ENCODE measurements at regions not wholly inside any gene's neighbourhood (a gene's known extent, or its start where the extent isn't known, plus 50 kb on each side); places are given as distances from the start of the nearest gene placed in this dataset.

DNA sequence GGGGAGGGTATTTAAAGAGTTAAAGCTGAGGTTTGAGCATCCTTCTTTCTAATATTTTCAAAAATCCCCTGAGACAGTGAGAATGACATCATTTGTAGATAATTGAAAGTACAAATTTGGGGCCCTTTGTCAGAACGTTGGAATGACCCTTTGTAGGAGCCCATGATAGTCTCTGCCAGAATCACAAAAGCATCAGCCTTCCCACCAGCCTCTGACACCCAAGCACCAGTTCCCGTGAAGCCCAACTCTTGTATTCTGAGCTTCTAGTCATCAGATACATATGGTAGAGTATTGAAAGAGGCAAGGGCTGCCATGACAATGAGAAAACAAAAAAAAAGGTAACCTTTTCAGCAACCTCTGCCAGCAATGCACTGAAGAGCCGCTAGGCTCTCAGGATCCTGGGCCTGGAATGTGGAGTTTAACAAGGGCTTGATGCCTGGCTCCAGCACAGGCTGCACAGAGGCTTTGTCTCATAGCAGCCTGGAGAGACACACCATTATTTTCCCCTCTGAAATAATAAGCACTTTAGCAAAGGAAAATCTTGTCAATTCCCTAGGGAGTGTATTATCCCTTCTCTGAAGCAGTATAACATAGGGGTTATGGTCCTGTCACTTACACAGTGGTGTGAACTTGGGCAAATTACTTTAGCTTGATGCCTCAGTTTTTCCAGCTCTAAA is 114.4 kb downstream of the ZNF608 start:
- TF ChIP-seq, protein P1, sequence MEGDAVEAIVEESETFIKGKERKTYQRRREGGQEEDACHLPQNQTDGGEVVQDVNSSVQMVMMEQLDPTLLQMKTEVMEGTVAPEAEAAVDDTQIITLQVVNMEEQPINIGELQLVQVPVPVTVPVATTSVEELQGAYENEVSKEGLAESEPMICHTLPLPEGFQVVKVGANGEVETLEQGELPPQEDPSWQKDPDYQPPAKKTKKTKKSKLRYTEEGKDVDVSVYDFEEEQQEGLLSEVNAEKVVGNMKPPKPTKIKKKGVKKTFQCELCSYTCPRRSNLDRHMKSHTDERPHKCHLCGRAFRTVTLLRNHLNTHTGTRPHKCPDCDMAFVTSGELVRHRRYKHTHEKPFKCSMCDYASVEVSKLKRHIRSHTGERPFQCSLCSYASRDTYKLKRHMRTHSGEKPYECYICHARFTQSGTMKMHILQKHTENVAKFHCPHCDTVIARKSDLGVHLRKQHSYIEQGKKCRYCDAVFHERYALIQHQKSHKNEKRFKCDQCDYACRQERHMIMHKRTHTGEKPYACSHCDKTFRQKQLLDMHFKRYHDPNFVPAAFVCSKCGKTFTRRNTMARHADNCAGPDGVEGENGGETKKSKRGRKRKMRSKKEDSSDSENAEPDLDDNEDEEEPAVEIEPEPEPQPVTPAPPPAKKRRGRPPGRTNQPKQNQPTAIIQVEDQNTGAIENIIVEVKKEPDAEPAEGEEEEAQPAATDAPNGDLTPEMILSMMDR (IDR thresholded peaks at IDR 0.05; ENCODE audit: low read depth, low read length, missing control alignments), result no peak
- H3K4me3 ChIP-seq (ENCODE audit: low read depth, low read length), result no peak overlapping the region
- in situ Hi-C loops (cut with HindIII; ENCODE audit: low sequenced_read_pairs), result no loop called here
- DNase-seq (ENCODE audit: low read depth), result no peak

DNA sequence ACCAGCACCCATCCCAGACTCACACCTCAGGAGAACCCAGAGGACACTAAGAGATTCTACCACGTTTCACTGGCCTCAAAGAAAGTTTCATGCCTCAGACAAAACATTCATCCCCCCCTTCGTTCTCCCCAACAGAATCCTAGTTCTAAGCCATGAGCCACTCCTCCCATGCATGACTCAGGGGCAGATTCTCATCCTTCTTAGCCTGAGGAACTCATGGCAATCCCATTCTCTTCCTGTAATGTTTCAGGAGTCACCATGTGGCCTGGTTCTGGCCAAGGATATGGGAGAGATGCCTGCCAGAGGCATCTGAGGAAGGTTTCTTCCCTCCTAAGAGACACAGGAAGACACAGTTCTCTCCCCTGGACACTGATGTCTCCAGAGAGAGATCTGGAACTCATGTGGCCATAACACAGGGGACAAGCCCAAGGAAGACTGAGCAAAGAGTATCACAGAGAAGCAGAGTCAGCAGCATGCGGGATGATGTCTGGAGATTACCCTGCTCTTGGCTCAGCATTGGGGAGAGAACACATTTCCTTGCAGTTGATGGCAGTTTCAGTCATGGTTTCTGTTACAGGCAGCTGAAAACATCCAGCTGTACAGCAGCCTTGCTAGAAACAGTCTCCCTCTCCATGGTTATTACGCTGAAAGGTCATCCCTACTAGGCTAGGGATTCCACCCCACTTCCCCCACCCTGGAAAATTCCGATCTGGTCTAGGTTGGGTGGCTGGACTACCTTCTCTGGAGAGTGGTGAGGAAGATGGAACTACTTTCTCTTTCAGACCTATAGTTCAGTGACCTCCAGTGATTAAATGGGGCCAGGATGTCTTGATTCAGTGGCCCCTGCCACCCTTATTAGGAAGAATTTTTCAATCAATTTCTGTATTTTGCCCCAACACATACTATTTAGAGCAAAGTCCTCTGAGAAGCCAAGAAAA is 115.4 kb downstream of the ZNF608 start:
- H3K4me3 ChIP-seq (ENCODE audit: low read depth, low read length), result no peak overlapping the region
- TF ChIP-seq, protein P1 (IDR thresholded peaks at IDR 0.05; ENCODE audit: low read depth, low read length, missing control alignments), result no peak
- in situ Hi-C loops (cut with HindIII; ENCODE audit: low sequenced_read_pairs), result no loop called here
- DNase-seq (ENCODE audit: low read depth), result no peak

DNA sequence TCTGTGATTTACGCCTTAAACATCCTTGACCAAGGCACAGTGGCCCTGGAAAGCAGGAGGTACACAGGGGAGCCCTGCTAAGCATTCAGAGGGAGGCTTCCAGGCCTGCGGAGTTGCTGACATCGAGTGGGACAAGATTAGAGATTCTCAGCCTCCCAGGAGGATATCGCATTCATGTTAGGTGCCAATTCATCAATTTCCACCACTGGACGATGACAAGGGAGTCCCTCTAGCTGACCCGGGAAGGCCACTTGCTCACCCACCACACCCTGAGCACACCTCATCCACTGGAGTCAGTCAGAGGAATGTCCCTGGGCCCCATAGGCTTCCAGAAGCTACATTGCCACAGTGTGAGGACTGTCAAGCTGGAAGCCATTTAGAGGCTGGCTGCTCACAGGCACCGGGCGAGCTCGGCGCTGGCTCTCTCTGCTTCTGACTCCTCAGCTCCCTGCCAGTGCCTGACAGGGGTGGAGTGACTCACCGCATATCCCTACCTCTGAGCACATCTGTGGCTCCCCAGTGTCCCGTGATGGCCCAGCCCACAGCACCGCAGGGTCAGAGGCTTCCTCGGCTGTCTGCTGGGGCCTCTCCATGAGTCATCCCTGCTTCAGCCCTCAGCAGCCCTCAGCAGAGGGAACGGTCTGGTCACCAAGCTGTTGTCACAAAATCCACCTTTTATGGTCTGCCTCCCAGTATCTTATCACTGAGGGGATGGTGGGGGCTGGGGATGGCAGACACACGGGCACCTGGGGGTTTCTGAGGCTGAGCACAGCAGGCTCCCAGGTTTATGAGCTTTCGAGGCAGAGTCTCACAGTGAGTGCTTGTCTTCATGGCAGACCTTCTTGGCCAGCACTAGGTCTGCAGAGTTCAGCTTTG is 117.5 kb downstream of the ZNF608 start:
- no peak overlapping the region for H3K4me3 ChIP-seq (ENCODE audit: low read depth, low read length)
- DNase-seq (ENCODE audit: low read depth), result peak; percentile 90
- TF ChIP-seq, protein P1 (IDR thresholded peaks at IDR 0.05; ENCODE audit: low read depth, low read length, missing control alignments), result no peak
- in situ Hi-C loops (cut with HindIII; ENCODE audit: low sequenced_read_pairs), result no loop called here

DNA sequence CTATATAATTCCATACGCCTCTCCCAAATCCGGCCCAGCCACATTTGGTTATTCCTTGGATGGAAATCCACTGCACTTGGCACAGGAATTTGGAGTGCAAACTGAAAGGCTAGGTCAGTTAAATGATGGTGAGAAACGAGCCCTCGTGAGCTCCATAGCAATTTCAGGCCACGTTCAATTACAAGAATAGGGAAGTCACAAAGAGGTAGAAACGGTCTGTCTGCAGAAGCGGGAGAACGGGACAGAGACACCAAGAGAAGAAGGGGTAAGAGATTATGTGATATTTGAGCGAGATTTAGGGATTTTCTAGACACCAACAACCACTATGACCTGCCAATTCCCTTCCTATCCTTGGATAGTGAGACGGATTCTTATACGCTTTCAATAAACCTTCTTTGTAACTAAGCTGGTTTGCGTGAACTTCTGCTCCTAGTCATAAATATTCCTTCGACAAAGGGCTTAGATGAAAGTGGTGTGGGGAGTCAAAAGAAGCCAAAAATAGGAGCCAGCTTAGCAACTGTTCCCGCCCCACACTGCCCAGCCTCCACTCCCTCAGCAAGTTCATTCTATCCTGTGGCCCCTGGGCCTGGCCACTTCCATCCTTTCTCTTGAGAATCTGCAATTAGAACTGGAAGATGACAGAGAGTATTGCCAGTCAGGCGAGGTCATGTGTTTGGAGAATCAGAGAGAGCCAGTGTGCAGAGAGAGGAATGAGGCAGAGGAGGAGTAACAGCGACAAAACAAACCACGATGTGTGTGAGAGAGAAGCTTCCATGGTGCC is 118.4 kb downstream of the ZNF608 start:
- in situ Hi-C loops (cut with HindIII; ENCODE audit: low sequenced_read_pairs), result no loop called here
- TF ChIP-seq, protein P1 (IDR thresholded peaks at IDR 0.05; ENCODE audit: low read depth, low read length, missing control alignments), result no peak
- no peak overlapping the region for H3K4me3 ChIP-seq (ENCODE audit: low read depth, low read length)
- no peak for DNase-seq (ENCODE audit: low read depth)

DNA sequence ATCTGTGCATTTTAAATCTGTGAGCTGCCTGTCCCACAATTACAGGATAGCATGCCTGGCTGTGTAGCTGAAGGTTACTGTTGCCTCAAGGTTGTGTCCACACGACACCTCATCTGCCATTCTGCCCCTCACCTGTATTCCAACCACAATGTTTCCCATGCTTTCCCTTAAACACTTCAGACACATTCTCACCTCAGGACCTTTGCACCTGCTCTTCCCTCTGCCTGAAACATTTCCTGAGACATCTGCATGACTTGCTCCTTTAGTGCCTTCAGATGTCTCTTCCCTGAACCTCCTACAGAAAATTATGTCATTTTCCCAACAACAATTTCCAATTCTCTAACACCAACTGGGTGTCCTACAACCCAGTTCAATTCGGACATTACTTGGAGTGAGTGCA is 120.4 kb downstream of the ZNF608 start:
- in situ Hi-C loops (cut with HindIII; ENCODE audit: low sequenced_read_pairs), result no loop called here
- H3K4me3 ChIP-seq (ENCODE audit: low read depth, low read length), result no peak overlapping the region
- no peak for DNase-seq (ENCODE audit: low read depth)
- TF ChIP-seq, protein P1 (IDR thresholded peaks at IDR 0.05; ENCODE audit: low read depth, low read length, missing control alignments), result no peak
